H54 (cell line): ENCODE measurements at regions not wholly inside any gene's neighbourhood (a gene's known extent, or its start where the extent isn't known, plus 50 kb on each side); places are given as distances from the start of the nearest gene placed in this dataset.
"Not testable (repeated sequence)": the region's sequence is repeated elsewhere in the genome, so short reads cannot be mapped to it uniquely, and the experiment has no call there.

Source experiments
- DNase-seq: peaks from one replicate; pipeline ENCODE4 v3.0.0; 2011; ENCODE audit warnings: low spot score, mixed read lengths; ENCODE audit not compliant: insufficient read length
- FAIRE-seq: peaks from 3 replicates; lab custom pipeline; 2011; peaks lifted over from hg19 to GRCh38; lab: Jason Lieb, UNC
- POLR2A ChIP-seq: IDR thresholded peaks from 2 replicates; pipeline ENCODE4 v1.6.1; 2011; ENCODE audit warnings: low read depth, mild to moderate bottlenecking, low read length

DNA sequence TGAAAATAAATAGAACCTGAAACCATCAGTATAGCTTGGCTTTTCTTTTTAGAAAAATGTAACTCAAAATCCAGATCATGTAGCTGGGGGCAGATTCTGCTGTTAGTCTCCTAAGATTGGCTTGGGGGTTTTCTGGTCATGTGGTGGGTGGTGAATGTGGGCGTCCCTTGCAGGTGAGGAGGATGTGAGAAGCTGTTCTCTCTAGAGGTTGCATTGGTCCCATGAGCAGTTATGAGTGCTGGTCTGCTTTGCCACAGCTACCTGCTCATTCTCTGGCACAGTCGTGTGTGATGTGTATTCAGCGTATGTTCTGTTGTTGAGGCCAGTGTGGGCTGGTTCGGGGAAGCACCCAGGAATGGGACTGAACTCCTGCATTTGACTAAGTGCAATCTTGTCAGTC is 466.8 kb downstream of the DIRAS2 start:
- TF ChIP-seq POLR2A: no peak
- no peak for FAIRE-seq
- no peak for DNase-seq

DNA sequence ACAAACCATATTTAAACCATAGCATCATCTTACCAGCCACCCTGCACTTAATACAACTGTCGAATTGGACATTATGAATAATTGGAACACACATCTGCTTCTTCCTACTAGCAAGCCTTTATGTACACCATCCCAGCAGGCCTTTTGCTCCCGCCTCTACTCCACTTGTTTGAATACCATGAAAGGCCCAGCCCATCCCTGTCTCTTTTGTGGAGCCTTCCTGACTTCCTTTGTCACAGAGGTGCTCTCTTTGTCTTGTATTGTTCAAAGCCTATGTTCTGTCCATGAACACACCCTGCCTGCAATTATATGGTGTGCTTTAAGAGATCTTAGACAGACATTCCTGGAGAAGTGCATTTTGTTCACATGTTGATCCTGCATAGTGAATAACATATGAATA is 465.7 kb downstream of the DIRAS2 start:
- no peak for DNase-seq
- no peak for TF ChIP-seq POLR2A
- no peak for FAIRE-seq

DNA sequence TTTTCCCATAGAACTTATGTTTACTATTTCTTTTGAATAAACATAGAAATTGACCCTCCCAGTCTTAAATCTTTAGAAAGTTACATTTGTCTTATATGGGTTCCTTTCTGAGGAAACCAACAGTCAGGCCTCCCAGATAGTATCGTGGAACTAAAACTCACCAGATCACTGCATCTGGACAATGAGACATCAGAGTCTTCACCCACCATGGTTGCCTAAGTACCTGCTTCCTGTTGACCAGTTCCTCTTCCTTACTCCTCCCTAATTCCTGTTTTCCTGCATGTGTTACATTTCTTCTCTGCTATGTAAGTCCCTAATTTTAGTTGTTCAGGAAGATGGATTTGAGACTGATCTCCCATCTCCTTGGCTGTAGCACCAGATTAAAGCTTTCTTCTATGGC is 462.2 kb downstream of the DIRAS2 start:
- FAIRE-seq (no peak), DNase-seq (no peak)
- no peak for TF ChIP-seq POLR2A

DNA sequence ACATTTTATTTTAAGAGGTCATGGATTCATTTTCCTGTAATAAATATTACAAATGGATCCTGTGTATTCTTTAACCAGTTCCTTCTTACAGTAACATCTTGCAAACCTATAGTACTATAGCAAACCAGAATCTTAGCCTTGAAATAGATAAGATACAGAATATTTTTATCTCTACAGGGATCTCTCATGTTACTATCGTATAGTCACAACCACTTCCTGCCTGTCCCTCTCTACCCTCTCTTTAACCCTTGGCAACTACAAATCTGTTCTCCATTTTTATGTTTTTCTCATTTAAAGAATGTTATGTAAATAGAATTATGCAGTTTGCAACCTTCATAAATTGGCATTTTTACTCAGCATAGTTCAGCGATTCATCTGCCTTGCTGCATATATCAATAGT is 454.0 kb downstream of the DIRAS2 start:
- no peak for FAIRE-seq
- DNase-seq: no peak
- no peak for TF ChIP-seq POLR2A

DNA sequence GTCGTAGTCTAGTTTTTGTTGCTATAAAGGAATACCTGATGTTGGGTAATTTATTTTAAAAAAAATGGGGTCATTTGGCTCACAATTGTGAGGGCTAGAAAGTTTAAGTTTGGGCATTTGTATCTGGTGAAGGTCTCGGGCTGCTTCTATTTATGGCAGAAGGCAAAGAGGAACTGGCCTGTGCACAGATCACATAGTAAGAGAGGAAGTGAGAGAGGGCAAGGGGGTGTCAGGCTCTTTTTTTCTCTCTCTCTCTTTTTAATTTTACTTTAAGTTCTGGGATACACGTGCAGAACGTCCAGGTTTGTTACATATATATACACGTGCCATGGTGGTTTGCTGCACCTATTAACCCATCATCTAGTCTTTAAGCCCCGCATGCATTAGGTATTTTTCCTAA is 453.3 kb downstream of the DIRAS2 start:
- FAIRE-seq: no peak
- TF ChIP-seq POLR2A: no peak

DNA sequence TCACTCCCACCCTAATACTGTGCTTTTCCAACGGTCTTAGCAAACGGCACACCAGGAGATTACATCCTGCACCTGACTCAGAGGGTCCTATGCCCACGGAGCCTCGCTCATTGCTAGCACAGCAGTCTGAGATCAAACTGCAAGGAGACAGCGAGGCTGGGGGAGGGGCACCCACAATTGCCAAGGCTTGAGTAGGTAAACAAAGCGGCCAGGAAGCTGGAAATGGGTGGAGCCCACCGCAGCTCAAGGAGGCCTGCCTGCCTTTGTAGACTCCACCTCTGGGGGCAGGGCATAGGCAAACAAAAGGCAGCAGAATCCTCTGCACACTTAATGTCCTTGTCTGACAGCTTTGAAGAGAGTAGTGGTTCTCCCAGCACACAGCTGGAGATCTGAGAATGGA is 450.2 kb downstream of the DIRAS2 start:
- not testable (repeated sequence) for FAIRE-seq, DNase-seq

More for the DNA sequence above, 453.3 kb downstream of the DIRAS2 start:
- DNase-seq: no peak

DNA sequence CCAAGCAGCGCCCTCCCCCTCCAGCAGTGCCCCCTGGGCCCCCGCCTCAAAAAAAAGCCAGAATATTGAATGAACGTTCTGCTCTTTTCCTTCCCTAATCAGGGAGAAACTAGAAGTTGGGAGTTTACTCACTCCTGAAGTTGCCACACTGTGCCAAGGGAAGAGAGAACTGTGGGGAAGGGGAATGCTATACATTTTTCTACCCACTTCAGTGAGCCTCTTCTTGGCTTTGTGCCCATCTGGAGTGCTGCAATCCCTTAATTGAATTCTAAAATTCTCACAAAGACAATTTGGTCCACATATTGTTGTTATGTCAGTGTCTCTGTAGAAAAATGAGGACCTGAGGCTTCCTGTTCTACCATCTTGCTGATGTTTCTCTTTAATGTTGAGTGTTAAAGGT is 443.7 kb downstream of the DIRAS2 start:
- FAIRE-seq: no peak
- DNase-seq: no peak
- TF ChIP-seq POLR2A: no peak

DNA sequence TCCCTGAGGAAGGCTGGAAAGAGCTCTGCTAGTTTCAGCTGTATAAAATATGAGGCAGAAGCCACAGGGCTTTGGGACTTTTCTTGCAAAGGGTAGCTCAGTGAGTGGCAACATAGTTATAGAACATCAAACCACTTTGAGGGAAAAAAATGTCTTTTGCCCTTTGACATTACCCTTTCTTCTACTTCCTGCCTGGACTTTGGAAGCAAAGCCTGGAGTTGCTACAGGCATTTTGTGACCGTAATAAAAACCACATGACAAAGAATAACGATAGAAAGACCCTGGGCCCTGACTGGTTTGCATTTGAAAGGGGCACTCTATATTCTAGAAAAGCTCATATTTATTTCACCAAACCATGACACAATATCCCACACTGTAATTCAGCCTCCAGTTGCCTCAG is 440.9 kb downstream of the DIRAS2 start:
- no peak for TF ChIP-seq POLR2A
- FAIRE-seq: no peak
- no peak for DNase-seq

DNA sequence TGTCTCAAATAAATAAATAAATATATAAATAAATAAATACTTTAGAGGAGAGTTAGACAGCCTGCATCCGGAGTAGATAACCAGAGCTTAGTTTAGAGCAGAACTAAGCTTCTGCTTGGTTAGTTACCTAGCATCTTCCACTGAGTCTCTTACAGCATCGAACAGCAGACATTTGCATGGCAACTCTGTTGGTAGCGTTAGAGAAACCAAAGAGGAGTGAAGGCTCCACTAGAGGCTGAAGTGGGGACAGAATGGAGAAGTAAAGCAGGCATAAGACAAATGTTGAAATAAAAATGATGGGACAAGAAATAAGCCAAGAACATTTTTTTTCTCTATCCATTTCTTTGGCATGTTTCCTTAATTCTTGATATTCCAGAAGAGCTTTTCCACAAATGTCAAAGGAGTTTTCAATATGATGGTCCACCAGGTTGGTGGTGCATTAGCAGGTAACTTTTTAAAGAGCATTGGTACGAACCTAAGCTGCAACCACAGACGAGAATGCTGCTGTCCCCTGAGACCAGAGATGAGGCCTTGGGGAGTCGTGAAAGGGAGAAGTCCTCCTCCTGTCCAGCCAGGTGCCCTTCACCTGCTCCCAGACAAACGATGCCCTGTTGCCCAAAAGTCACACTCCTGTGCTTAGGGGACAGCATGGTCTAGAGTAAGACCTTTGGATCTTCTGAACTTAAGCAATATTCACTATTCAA is 438.3 kb downstream of the DIRAS2 start:
- FAIRE-seq (no peak), DNase-seq (no peak)
- no peak for TF ChIP-seq POLR2A

DNA sequence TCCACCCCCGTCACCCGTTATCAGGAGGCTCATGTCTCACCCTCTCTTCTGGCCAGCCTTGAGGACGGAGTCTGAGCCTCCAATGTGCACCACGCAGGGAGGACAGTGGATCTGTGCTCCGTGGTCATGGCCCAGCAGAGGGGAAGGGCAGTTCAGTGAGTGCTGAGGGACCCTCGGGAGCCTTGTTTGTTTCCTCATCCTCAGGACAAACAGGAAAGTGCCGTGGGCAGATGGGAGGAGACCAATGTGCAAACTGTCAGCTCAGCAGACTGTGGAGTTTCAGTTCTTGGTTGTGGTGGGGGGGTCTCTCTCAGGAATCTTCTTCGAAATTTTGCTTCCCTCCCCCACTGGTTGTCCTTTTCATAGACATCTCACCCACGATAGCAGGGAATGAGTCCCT is 429.6 kb downstream of the DIRAS2 start:
- FAIRE-seq, DNase-seq: not testable (repeated sequence)

DNA sequence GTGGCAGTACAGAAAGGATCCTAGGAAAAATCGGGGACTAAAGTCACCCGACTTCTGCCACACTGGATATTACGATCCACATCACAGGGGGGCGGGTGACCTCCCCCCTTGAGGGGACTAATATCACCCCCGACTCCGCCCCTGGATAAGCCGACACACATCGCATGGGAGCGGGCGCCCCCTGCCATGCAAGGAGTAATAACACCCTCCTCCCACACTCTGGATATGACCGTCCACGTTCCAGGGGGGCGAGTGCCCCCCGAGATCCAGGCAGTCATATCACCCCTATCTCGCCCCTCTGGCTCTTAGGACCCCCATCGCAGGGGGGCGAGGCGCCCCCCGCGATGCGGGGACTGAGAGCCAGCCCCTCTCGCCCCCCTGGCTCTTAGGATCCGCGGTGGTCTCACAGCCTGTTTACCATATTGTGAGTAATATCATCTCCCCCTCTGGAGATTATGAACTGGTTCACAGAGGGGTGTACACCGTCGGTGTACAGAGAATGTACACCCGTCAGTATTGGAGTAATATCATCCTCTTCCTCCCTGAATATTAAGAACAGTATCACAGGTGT is 423.0 kb downstream of the DIRAS2 start:
- TF ChIP-seq POLR2A: no peak
- FAIRE-seq (no peak), DNase-seq (no peak)

DNA sequence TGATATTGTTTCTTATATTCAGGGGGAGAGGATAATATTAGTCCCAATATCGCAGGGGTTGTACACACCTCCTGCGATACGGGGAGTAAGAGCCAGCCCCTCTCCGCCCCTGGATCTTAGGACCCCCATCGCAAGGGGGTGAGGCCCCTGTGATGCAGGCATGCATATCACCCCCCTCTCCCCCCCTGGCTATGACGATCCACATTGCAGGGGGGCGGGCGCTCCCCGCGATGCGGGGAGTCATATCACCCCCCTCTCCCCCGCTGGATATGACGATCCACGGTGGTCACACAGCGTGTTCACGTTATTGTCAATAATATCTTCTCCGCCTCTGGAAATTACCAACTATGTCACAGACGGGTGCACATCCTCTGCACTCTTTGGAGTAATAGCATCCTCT is 420.7 kb downstream of the DIRAS2 start:
- DNase-seq, FAIRE-seq: not testable (repeated sequence)

DNA sequence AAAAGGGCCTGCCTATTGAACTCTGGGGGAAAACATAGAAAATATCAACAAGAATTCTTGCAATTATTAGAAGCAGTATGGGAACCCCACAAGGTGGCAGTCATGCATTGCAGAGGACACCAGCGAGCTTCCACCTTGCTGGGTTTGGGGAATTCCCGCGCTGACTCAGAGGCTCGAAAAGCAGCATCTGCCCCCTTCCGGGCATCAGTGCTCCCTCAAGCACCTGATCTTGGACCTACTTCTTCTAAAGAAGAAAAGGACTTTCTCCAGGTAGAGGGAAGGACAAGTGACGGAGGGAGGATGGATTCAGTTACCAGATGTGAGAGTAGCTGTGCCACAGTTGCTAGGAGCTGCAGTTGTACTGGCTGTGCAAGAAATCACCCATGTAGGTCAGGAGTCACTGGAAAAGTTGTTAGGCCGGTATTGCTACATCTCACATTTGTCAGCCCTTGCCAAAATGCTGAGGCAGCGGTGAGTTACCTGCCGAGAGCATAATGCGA is 415.7 kb downstream of the DIRAS2 start:
- DNase-seq, FAIRE-seq: not testable (repeated sequence)

DNA sequence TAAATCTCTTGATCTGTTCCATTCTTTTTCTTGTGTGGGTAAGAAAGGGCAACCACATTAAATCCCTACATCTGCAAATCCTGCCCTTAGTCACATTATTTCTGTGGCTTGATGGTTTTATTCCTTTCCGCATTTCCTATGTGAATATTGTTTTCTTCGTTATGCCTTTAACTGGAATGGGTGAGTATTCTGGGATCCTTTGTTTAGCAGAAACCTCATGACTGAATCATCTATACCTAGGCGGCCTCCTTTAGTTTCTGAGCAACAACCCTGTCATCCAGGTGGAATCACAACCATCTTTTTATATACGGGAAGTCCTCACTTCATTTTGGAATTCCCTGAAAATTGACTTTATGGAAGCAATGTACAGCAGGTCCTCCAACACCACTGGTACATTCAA is 409.5 kb downstream of the DIRAS2 start:
- not testable (repeated sequence) for FAIRE-seq, DNase-seq

DNA sequence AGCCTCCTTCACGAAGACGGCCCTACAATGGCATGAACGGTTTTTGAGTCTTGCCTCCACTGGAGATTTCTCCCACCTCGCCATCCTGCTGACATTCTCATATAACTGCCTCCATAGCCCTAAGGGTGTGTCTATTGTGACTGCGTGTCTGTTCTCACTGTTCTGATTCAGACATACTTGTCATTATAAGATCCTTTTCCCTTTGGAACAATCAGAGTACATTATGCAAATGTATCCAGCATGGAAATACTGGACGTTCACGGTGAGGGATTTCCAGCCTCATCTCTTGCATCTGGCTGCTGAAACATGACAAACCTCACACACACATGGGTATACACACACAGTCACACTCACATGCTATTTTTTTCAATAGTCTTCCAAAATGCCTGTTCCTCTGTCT is 402.1 kb downstream of the DIRAS2 start:
- DNase-seq: no peak
- no peak for FAIRE-seq
- TF ChIP-seq POLR2A: no peak
